Body of pancreas (tissue), 4 donors: ENCODE measurements at regions not wholly inside any gene's neighbourhood (a gene's known extent, or its start where the extent isn't known, plus 50 kb on each side); places are given as distances from the start of the nearest gene placed in this dataset.

Experiments
- POLR2A ChIP-seq, 3 donors: fragments of 450-650 bp; IDR thresholded peaks; one replicate each; pipeline ENCODE4 v1.6.1; 2016; ENCODE audit warnings: antibody characterized with exemption in 3 of 3, mild to moderate bottlenecking in 2 of 3
- TF ChIP-seq, protein P1 (sequence below), 7 experiments: fragments of 450-650 bp in 4 of 7; fragments of 200-600 bp in 3 of 7; sonication (generic) in 3 of 7; IDR thresholded peaks; one replicate each; pipeline ENCODE4 v1.5.1; 2016 to 2019; ENCODE audit warnings: antibody characterized with exemption in 7 of 7

GRCh38 chr6:37550191-37550831 lies 50.6 kb upstream of the CCDC167 start:
- TF ChIP-seq, protein P1, sequence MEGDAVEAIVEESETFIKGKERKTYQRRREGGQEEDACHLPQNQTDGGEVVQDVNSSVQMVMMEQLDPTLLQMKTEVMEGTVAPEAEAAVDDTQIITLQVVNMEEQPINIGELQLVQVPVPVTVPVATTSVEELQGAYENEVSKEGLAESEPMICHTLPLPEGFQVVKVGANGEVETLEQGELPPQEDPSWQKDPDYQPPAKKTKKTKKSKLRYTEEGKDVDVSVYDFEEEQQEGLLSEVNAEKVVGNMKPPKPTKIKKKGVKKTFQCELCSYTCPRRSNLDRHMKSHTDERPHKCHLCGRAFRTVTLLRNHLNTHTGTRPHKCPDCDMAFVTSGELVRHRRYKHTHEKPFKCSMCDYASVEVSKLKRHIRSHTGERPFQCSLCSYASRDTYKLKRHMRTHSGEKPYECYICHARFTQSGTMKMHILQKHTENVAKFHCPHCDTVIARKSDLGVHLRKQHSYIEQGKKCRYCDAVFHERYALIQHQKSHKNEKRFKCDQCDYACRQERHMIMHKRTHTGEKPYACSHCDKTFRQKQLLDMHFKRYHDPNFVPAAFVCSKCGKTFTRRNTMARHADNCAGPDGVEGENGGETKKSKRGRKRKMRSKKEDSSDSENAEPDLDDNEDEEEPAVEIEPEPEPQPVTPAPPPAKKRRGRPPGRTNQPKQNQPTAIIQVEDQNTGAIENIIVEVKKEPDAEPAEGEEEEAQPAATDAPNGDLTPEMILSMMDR (IDR thresholded peaks at IDR 0.05), result no peak
- TF ChIP-seq POLR2A (IDR thresholded peaks at IDR 0.05), result no peak
